Activated CD4-positive, alpha-beta T cell treated with anti-CD3 and anti-CD28 coated beads, Interleukin-2, amount 10 ng/mL, durations not matched to agents 7 days and 5 days (primary cell): ENCODE measurements at regions not wholly inside any gene's neighbourhood (a gene's known extent, or its start where the extent isn't known, plus 50 kb on each side); places are given as distances from the start of the nearest gene placed in this dataset.

Experiments used
- CTCF ChIA-PET: fragments of 350-600 bp; sonication (Branson Sonifier 250); formaldehyde crosslinking; loops from one replicate; lab custom pipeline; 2021; ENCODE audit warnings: antibody characterized with exemption; lab: Charles Lee
- POLR2A ChIA-PET: fragments of 350-600 bp; sonication (Branson Sonifier 250); formaldehyde crosslinking; loops from one replicate; lab custom pipeline; 2021; ENCODE audit warnings: antibody characterized with exemption; lab: Charles Lee
- DNase-seq: peaks from one replicate; pipeline ENCODE4 v3.0.0-alpha.2; 2020
- H3K27ac Mint-ChIP-seq: one replicate; pipeline ENCODE4 v1.8.0; 2021; ENCODE audit warnings: mild to moderate bottlenecking, moderate library complexity, mixed read lengths
- H3K27me3 Mint-ChIP-seq: one replicate; pipeline ENCODE4 v1.8.0; 2021; ENCODE audit warnings: mixed read lengths
- H3K36me3 Mint-ChIP-seq: one replicate; pipeline ENCODE4 v1.8.0; 2021; ENCODE audit warnings: low read depth, mixed read lengths
- H3K4me1 Mint-ChIP-seq: one replicate; pipeline ENCODE4 v1.8.0; 2021; ENCODE audit warnings: mixed read lengths
- H3K4me3 Mint-ChIP-seq: one replicate; pipeline ENCODE4 v1.8.0; 2021; ENCODE audit warnings: mild to moderate bottlenecking, moderate library complexity, mixed read lengths
- H3K9me3 Mint-ChIP-seq: one replicate; pipeline ENCODE4 v1.8.0; 2021; ENCODE audit warnings: mixed read lengths

DNA sequence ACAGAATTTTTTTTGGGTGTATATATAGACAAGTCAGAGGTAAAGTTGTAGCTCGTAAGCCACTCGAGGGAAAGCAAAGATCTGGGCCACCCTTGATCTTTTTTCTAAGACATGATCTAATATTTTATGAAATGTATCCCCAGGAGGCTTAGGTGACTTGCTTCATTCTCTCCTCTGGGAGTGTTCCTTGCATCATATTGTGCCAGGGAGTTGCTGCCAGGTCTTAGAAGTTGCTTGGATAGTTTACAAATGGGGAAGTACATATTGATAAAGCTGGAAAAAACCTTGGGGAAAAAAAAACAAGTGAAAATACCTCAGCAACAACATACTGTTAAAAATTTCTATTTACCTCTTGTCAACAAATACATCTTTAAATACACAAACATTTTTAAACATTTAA is 110.9 kb upstream of the CYYR1 start:
- Mint-ChIP-seq H3K36me3 (no peaks in the 10 kb centered on the region), H3K9me3 (peaks cover 7% of the 10 kb centered on the region), H3K27ac (no peak overlapping the region)

DNA sequence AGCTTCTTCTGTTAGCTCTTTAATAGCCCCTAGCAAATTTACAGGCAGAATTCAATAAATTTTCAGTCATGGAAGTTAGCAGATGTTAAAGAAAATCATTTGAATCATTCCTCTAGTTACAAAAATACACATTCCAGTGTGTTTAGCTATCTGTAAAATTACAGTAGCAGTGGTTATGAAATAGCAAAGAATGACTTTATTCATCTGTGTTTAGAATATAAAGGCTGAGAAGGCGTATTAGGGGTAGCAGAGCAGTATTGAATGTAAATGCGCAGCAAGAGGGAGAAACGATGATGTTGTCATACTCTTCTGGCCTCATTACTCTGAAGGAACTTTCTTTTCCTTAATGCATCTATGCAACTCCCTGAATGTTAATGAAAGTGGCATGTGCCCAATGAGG is 106.2 kb upstream of the CYYR1 start:
- no peak for DNase-seq
- POLR2A ChIA-PET, result no interaction called here
- Mint-ChIP-seq H3K4me3 (no peak overlapping the region), H3K27ac (no peak overlapping the region), H3K36me3 (no peaks in the 10 kb centered on the region), H3K4me1 (no peaks in the 10 kb centered on the region), H3K9me3 (no peaks in the 10 kb centered on the region), H3K27me3 (peaks cover 1% of the 10 kb centered on the region)
- CTCF ChIA-PET, result no interaction called here

More for the DNA sequence above, 110.9 kb upstream of the CYYR1 start:
- ChIA-PET CTCF (no interaction called here), POLR2A (no interaction called here)
- H3K4me3 Mint-ChIP-seq, result no peak overlapping the region
- H3K27me3 Mint-ChIP-seq, result peaks cover 1% of the 10 kb centered on the region
- no peak for DNase-seq
- peaks cover 6% of the 10 kb centered on the region for H3K4me1 Mint-ChIP-seq

DNA sequence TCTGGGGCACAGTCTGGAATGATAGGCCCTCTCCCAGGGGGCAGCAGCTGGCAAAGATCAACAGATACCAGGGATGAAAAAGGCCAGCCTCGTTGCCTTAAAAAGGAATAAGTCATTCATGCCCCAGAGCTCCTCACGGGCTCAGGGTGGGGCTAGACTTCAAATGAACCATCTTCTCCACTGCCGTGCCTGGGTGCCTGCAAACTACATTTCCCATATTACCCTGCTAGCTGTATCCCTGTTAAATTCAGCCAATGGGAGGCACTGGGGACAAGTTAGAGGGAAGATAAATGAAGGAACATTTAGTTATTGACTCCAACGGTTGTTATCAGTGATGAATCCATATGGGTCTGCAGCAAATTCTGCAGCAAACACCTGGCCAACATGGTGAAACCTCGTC is 101.2 kb upstream of the CYYR1 start:
- Mint-ChIP-seq H3K27ac (no peak overlapping the region), H3K9me3 (no peaks in the 10 kb centered on the region), H3K36me3 (no peaks in the 10 kb centered on the region), H3K4me3 (no peak overlapping the region), H3K4me1 (no peaks in the 10 kb centered on the region), H3K27me3 (no peaks in the 10 kb centered on the region)
- ChIA-PET POLR2A (no interaction called here), CTCF (interaction anchor here (1.3 kb wide), 1 partner anchor 9 kb away, joined by 3 read pairs; no protein-coding TSS in a partner anchor)
- DNase-seq, result no peak

DNA sequence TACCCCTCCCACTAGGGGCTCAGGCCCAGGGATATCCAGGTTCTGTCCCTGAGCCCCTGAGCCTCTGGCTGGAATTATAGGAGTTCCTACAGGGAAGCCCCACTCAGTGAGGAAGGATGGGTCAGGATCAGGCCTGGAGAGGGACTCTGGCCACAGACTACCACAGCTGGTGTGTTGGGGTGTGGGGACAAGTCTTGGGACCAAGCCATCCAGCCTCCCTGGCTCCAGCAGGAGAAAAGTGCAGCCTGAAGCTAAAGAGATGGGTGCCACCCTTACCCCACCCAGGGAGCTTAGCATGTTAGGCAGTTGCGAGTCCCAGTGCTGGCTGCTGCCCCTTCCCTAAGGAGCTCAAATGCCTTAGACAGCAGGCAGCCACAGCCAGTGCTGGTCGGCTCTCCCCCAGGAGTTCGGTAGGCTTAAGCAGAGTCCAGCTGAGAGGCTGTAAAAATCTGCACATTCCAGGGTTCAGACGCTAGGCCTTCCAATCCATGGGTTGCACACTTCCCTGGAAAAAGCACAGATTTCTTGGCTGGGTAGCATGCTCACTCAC is 96.2 kb upstream of the CYYR1 start:
- H3K27ac Mint-ChIP-seq, result no peak overlapping the region
- POLR2A ChIA-PET, result no interaction called here
- no peaks in the 10 kb centered on the region for H3K4me1 Mint-ChIP-seq
- DNase-seq, result no peak
- no peaks in the 10 kb centered on the region for H3K27me3 Mint-ChIP-seq
- H3K36me3 Mint-ChIP-seq, result no peaks in the 10 kb centered on the region
- no peak overlapping the region for H3K4me3 Mint-ChIP-seq
- CTCF ChIA-PET, result no interaction called here
- H3K9me3 Mint-ChIP-seq, result peaks cover 3% of the 10 kb centered on the region

DNA sequence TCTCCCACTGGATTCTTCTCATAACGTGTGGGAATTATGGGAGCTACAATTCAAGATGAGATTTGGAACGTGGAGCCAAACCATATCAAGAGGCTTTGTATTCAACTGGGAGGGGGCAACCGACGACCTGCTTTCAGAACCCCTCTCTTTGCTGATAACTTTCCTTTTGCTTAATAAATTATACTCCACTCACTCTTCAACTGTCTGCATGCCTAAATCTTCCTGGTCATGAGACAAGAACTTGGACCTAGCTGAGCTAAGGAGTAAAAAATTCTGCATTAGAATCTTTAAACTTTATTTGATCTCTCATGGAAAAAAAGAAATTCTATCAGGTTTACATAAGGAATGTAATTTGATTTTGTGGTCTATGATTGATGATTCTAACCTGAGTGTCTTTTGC is 86.7 kb upstream of the CYYR1 start:
- H3K27me3 Mint-ChIP-seq, result no peaks in the 10 kb centered on the region
- no peak for DNase-seq
- no peaks in the 10 kb centered on the region for H3K36me3 Mint-ChIP-seq
- peaks cover 3% of the 10 kb centered on the region for H3K9me3 Mint-ChIP-seq
- no peaks in the 10 kb centered on the region for H3K4me1 Mint-ChIP-seq
- ChIA-PET CTCF (no interaction called here), POLR2A (no interaction called here)
- H3K27ac Mint-ChIP-seq, result no peak overlapping the region
- no peak overlapping the region for H3K4me3 Mint-ChIP-seq

DNA sequence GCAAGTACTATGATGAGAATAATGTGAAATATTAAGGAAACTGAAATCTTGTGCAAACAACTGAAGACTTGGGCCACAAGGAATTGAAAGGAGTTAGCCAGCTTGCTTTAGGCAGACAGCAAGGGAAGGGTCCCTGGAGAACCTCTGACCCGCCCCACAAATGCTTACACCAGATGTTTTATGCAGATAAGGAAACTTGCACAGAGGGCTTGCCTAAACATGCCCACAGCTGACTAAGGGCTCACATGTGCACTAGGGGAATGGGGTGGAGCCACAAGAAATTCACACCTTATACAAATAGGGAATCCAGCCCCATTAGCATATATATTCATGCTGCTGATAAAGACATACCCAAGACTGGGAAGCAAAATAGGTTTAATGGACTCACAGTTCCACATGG is 86.1 kb upstream of the CYYR1 start:
- H3K27me3 Mint-ChIP-seq, result no peaks in the 10 kb centered on the region

DNA sequence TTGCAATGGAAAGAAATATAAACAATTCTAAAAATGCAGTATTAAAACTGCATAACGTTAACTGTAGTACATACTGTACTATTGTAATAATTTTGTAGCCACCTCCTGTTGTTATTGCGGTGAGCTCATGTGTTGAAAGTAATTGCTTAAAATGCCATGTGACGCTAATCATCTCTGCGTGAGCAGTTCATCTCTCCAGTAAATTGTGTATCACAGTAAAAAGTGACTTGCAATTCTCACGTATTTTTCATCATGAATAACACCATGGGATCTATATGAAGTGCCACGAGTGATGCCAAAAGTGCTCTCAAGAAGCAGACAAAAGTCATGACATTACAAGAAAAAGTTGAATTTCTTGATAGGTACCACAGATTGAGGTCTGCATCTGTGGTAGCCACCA is 82.4 kb upstream of the CYYR1 start:
- no peak for DNase-seq
- ChIA-PET CTCF (no interaction called here), POLR2A (no interaction called here)
- H3K27me3 Mint-ChIP-seq, result no peaks in the 10 kb centered on the region
- H3K4me3 Mint-ChIP-seq, result no peak overlapping the region
- no peaks in the 10 kb centered on the region for H3K4me1 Mint-ChIP-seq
- H3K27ac Mint-ChIP-seq, result no peak overlapping the region
- no peaks in the 10 kb centered on the region for H3K36me3 Mint-ChIP-seq
- H3K9me3 Mint-ChIP-seq, result peaks cover 3% of the 10 kb centered on the region

More for the DNA sequence above, 86.1 kb upstream of the CYYR1 start:
- H3K4me3 Mint-ChIP-seq, result no peak overlapping the region
- H3K27ac Mint-ChIP-seq, result no peak overlapping the region
- H3K9me3 Mint-ChIP-seq, result peaks cover 3% of the 10 kb centered on the region
- no peaks in the 10 kb centered on the region for H3K4me1 Mint-ChIP-seq
- ChIA-PET POLR2A (no interaction called here), CTCF (no interaction called here)
- H3K36me3 Mint-ChIP-seq, result no peaks in the 10 kb centered on the region
- DNase-seq, result no peak

DNA sequence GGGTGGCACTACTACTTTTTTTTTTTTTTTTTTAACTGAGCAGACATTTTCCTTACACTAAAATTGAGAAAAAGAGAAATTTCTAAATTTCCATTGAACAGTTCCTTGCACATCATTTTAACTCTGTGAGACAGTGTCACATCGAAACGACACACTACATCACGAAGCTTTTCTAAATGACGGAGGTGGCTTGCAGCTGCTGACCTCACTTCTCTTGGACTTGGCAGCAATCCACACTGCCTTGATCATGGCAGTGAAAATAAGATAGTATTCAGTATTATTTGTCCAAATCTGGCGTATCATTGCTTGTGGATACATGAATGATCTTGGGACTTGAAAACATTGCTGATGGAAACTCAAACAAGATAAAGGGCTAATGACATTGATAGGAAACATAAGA is 80.3 kb upstream of the CYYR1 start:
- no peaks in the 10 kb centered on the region for H3K27me3 Mint-ChIP-seq
- no peaks in the 10 kb centered on the region for H3K4me1 Mint-ChIP-seq
- POLR2A ChIA-PET, result interaction anchor here (0.6 kb wide), 1 partner anchor 136 kb away, joined by 9 read pairs; no protein-coding TSS in a partner anchor
- no peak overlapping the region for H3K27ac Mint-ChIP-seq
- H3K4me3 Mint-ChIP-seq, result no peak overlapping the region
- CTCF ChIA-PET, result no interaction called here
- no peak for DNase-seq
- H3K36me3 Mint-ChIP-seq, result no peaks in the 10 kb centered on the region
- H3K9me3 Mint-ChIP-seq, result peaks cover 3% of the 10 kb centered on the region

DNA sequence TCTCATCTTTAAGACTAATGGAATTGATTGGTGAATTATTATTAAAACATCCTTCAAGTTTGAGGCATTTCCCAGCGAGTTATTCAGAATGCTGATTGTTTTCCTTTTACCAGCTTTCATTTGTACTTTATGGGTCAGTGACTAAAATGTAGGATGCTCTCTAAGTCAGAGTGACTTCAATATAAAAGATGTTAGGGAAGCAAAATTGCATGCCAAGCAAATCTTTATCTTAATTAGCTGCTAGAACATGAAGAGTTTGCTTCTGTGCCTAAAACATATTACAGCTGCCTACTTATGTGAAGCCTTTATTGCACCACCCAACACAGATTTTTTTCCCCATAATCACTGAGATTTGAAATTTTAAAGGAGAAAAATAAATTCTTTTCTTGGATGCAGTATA is 79.8 kb upstream of the CYYR1 start:
- DNase-seq, result no peak
- Mint-ChIP-seq H3K4me3 (no peak overlapping the region), H3K9me3 (peaks cover 3% of the 10 kb centered on the region), H3K4me1 (no peaks in the 10 kb centered on the region), H3K36me3 (no peaks in the 10 kb centered on the region), H3K27ac (no peak overlapping the region), H3K27me3 (no peaks in the 10 kb centered on the region)
- POLR2A ChIA-PET, result interaction anchor here (0.6 kb wide), 1 partner anchor 135 kb away, joined by 9 read pairs; no protein-coding TSS in a partner anchor
- CTCF ChIA-PET, result interaction anchor here (1.0 kb wide), 1 partner anchor 10 kb away, joined by 3 read pairs; no protein-coding TSS in a partner anchor

DNA sequence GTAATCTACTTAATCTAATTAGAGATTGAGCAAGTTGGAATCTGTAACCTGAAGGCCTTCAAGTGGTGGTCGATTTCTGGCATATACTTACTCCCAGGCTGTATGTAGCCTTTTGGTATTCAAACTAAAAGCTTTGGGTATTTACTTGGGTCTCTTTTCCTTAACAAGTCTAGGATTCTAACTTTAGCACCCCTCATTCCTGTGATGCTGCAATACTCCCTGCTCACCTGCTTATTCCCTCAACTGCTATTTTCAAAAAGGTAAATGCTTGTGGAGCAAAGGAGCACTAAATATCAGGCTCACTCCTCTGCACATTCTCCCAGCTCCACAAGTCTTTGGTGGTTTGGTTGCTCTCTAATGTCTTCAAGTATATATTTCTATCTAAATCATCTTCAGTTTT is 68.0 kb upstream of the CYYR1 start:
- ChIA-PET CTCF (no interaction called here), POLR2A (no interaction called here)
- H3K27me3 Mint-ChIP-seq, result no peaks in the 10 kb centered on the region
- H3K9me3 Mint-ChIP-seq, result no peaks in the 10 kb centered on the region
- H3K27ac Mint-ChIP-seq, result no peak overlapping the region
- no peak overlapping the region for H3K4me3 Mint-ChIP-seq
- DNase-seq, result no peak
- no peaks in the 10 kb centered on the region for H3K36me3 Mint-ChIP-seq
- no peaks in the 10 kb centered on the region for H3K4me1 Mint-ChIP-seq

DNA sequence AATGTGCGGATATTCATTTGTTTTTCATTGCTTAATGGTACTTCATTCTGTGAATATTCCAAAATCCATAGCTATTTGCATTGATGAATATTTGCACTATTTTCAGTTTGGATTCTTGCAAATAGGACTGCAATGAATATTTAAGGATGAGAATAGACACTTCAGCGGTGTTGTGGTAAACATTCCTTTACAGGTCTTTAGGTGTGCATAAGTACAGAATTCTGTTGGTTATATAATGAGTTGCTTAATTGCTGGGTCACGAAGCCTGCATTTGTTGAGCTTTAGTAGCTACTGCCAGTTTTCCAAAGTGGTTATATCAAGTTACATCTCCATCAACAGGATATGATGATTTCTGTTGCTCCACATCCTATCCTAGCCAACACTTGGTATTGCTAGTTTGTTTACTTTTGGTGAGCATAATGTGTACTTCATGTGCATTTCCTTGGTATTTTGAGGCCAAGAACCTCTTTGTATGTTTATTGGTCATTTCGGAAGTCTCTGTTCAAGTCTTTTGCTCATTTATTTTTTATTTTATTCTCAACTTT is 64.2 kb upstream of the CYYR1 start:
- H3K9me3 Mint-ChIP-seq, result peaks cover 2% of the 10 kb centered on the region
- DNase-seq, result no peak
- H3K4me3 Mint-ChIP-seq, result no peak overlapping the region
- POLR2A ChIA-PET, result no interaction called here
- H3K27me3 Mint-ChIP-seq, result no peaks in the 10 kb centered on the region
- no peak overlapping the region for H3K27ac Mint-ChIP-seq
- H3K4me1 Mint-ChIP-seq, result no peaks in the 10 kb centered on the region
- no peaks in the 10 kb centered on the region for H3K36me3 Mint-ChIP-seq
- CTCF ChIA-PET, result no interaction called here

DNA sequence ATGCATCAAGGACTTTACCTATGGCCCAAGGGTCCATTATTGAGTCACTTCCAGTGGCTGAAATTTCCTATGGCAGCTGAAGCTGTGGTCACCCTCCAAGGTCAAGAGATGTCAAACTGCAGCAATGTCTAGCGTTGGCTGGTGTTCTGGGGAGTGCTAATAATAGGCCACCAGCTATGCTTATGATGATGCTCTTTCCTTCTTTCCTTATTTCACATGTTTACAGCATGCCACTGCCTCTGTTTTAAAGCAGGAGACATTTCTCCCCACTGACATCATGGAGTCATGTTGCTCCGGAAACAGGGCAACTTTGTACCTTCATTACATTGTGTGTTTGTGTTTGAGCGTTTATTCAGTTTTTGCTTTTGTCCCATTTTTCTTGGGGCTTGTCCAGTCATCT is 62.6 kb upstream of the CYYR1 start:
- DNase-seq, result no peak
- H3K4me3 Mint-ChIP-seq, result no peak overlapping the region
- no peaks in the 10 kb centered on the region for H3K4me1 Mint-ChIP-seq
- peaks cover 2% of the 10 kb centered on the region for H3K9me3 Mint-ChIP-seq
- ChIA-PET CTCF (no interaction called here), POLR2A (no interaction called here)
- H3K27me3 Mint-ChIP-seq, result no peaks in the 10 kb centered on the region
- no peak overlapping the region for H3K27ac Mint-ChIP-seq
- H3K36me3 Mint-ChIP-seq, result no peaks in the 10 kb centered on the region

DNA sequence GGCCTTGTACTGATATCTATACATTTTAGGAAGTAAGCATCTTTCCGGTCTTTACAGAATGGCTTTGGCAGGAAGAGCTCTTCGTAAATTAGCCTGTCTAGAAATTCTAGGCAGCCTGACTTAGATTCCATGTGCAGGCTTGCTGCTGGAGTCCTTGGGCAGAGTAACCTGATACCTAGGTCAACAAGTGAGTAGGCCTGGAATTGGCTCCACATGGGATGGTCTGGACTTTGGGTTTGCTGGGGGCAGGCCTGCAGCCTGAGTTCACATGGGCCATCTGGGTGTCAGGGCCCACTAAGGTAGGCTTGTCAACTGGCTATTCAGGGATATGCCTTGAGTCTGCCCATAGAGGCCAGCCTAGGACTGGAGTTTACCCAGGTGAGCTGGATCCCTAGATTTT is 59.6 kb upstream of the CYYR1 start:
- ChIA-PET CTCF (interaction anchor here (0.6 kb wide), 1 partner anchor 530 kb away, joined by 3 read pairs; no protein-coding TSS in a partner anchor), POLR2A (no interaction called here)
- H3K4me3 Mint-ChIP-seq, result no peak overlapping the region
- no peaks in the 10 kb centered on the region for H3K27me3 Mint-ChIP-seq
- no peaks in the 10 kb centered on the region for H3K36me3 Mint-ChIP-seq
- DNase-seq, result no peak
- no peaks in the 10 kb centered on the region for H3K4me1 Mint-ChIP-seq
- H3K27ac Mint-ChIP-seq, result no peak overlapping the region
- H3K9me3 Mint-ChIP-seq, result peaks cover 2% of the 10 kb centered on the region

DNA sequence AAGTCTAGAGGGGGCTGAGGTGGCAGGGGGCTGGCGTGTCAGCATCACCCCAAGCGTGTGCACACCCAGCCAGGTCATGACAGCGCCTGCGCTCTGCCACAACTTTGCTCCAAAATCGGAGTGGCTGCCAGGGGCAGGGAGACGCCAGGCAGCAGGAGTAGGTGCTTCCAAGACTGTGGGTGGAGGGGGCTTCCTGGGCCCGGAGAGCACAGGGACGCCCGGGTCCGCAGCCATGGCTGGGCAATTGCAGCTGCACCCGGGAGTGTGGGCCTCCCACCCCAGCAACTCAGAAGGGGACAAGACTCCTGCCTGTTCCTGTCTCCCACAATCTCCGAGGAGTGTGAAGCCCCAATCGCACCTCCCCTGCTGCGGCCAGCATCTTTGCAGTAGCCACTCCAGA is 53.1 kb upstream of the CYYR1 start:
- Mint-ChIP-seq H3K9me3 (no peaks in the 10 kb centered on the region), H3K27me3 (no peaks in the 10 kb centered on the region), H3K4me1 (no peaks in the 10 kb centered on the region), H3K36me3 (no peaks in the 10 kb centered on the region), H3K27ac (no peak overlapping the region), H3K4me3 (no peak overlapping the region)
- POLR2A ChIA-PET, result no interaction called here
- CTCF ChIA-PET, result no interaction called here
- no peak for DNase-seq
